ENCODE measurements at regions not wholly inside any gene's neighbourhood (a gene's known extent, or its start where the extent isn't known, plus 50 kb on each side); places are given as distances from the start of the nearest gene placed in this dataset.

- H3K27ac ChIP-seq, result no peak overlapping the region
- TF ChIP-seq, protein P1, sequence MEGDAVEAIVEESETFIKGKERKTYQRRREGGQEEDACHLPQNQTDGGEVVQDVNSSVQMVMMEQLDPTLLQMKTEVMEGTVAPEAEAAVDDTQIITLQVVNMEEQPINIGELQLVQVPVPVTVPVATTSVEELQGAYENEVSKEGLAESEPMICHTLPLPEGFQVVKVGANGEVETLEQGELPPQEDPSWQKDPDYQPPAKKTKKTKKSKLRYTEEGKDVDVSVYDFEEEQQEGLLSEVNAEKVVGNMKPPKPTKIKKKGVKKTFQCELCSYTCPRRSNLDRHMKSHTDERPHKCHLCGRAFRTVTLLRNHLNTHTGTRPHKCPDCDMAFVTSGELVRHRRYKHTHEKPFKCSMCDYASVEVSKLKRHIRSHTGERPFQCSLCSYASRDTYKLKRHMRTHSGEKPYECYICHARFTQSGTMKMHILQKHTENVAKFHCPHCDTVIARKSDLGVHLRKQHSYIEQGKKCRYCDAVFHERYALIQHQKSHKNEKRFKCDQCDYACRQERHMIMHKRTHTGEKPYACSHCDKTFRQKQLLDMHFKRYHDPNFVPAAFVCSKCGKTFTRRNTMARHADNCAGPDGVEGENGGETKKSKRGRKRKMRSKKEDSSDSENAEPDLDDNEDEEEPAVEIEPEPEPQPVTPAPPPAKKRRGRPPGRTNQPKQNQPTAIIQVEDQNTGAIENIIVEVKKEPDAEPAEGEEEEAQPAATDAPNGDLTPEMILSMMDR (conservative IDR thresholded peaks at IDR 0.05), result no peak
Observed at GRCh38 chr17:73798111-73798748, 154.0 kb upstream of the SDK2 start.

DNA sequence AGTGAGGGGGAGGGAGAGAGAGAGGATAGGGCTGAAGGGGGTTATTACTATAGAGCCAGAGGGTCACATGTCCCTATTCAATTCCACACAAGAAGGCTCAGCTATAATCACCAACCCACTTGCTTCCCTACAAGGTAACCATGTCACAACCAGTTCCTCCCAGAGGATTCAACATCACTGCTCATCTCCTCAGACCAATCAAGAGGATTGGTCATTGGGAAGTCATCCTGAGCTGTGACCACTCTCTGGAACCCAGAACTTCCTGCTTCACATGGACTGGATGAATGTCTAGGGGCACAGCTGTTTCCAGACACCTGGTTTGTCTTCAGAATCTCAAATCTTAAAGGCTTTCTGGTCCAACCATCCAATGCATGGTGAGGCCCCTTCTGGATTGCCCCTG, 154.9 kb upstream of the SDK2 start:
- no peak overlapping the region for H3K27ac ChIP-seq

GRCh38 chr17:73799781-73800627, 155.8 kb upstream of the SDK2 start:
- no peak overlapping the region for H3K27ac ChIP-seq
- TF ChIP-seq, protein P1 (conservative IDR thresholded peaks at IDR 0.05), result no peak

More for the DNA sequence above, 154.9 kb upstream of the SDK2 start:
- TF ChIP-seq, protein P1 (conservative IDR thresholded peaks at IDR 0.05), result no peak

DNA sequence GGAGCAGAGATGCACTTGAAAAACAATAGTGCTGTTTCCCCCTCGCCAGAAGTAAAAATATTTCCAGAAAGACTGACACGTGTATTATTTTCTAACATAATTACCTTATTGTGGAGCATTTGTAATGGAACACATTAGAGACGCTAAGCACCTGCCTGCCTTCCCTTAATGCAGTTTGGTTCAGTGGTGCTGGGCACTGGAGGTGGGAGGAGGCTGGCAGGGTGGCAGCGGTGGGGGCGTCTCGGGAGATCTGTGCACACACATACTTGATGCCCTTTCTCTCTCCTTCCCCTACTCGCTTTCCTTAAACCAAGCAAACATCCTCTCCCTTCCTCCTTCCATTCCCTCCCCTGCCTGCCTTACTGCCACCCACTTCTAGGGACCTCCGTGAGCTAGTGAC, 156.6 kb upstream of the SDK2 start:
- TF ChIP-seq, protein P1 (conservative IDR thresholded peaks at IDR 0.05), result no peak
- H3K27ac ChIP-seq, result no peak overlapping the region

- no peak overlapping the region for H3K27ac ChIP-seq
Observed at GRCh38 chr17:73801455-73802100, 157.3 kb upstream of the SDK2 start.

DNA sequence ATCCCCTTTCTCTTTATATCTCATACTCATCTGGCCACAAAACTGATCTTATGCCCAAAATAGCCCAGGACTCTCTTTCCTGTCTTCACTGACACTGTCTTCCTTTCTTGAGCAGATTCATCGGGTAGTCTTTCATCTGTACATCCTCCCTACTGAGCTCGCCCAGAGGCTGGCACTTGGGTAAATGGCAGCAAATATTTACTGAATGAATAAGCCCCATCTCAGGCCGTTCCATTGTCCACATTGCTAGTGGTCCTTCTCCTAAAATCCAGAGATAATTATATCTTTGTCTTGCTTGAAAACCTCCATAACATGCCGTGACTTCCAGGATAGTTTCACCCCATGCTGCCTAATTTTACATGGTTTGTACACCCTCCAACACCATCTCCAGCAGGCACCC, 158.1 kb upstream of the SDK2 start:
- TF ChIP-seq, protein P1 (conservative IDR thresholded peaks at IDR 0.05), result no peak
- no peak overlapping the region for H3K27ac ChIP-seq

More at GRCh38 chr17:73801455-73802100, 157.3 kb upstream of the SDK2 start:
- TF ChIP-seq, protein P1 (conservative IDR thresholded peaks at IDR 0.05), result no peak

GRCh38 chr17:73802871-73803270, 158.6 kb upstream of the SDK2 start:
- TF ChIP-seq, protein P1 (conservative IDR thresholded peaks at IDR 0.05), result no peak
- H3K27ac ChIP-seq, result no peak overlapping the region
